HCT116 (cell line): ENCODE measurements at regions not wholly inside any gene's neighbourhood (a gene's known extent, or its start where the extent isn't known, plus 50 kb on each side); places are given as distances from the start of the nearest gene placed in this dataset.

Source experiments
- ATAC-seq: fragments of 200-7000 bp; cut with Tn5 transposase; 2 replicates; pipeline ENCODE4 v1.9.1; 2020; ENCODE audit warnings: mild to moderate bottlenecking, moderate library complexity
- BruUV-seq: library from RNA; stranded (reverse); fragments of 400-500 nt; replicated peaks from 2 replicates; lab custom pipeline; 2021; lab: Mats Ljungman, UMichigan
- CTCF ChIA-PET: fragments of 300-600 bp; sonication (Branson Sonifier 250); formaldehyde crosslinking; loops from one replicate; lab custom pipeline; 2021; ENCODE audit warnings: antibody characterized with exemption; lab: Charles Lee
- POLR2A ChIA-PET: fragments of 300-600, 350-600 bp; sonication (Branson Sonifier 250); formaldehyde crosslinking; loops from one replicate; lab custom pipeline; 2021; ENCODE audit warnings: antibody characterized with exemption; lab: Charles Lee
- RAD21 ChIA-PET, 2 experiments: fragments of 300-600 bp; sonication (Branson Sonifier 250); formaldehyde crosslinking; loops; one replicate each; lab custom pipeline; 2023; ENCODE audit warnings: low total read pairs in 2 of 2; ENCODE audit not compliant: uncharacterized antibody in 2 of 2, unreplicated experiment in 2 of 2, low non-redundant PET in 1 of 2; lab: Charles Lee
- DNase-seq: peaks from one replicate; pipeline ENCODE4 v3.0.0-alpha.2; 2010; ENCODE audit warnings: low read depth, low spot score
- H2AFZ ChIP-seq: fragments of 200-600 bp; shearing (Covaris generic), sonication (generic); 2 replicates; pipeline ENCODE4 v1.6.1; 2017; ENCODE audit warnings: low read depth, mixed run types, mixed read lengths, antibody characterized with exemption, low read length; ENCODE audit not compliant: poor library complexity, severe bottlenecking
- H3K27ac ChIP-seq: 2 replicates; pipeline ENCODE4 v1.5.1; 2012; ENCODE audit warnings: low read depth, low read length
- H3K27me3 ChIP-seq: fragments of 200-600 bp; sonication (generic); 2 replicates; pipeline ENCODE4 v1.6.1; 2016; ENCODE audit warnings: mixed run types, low read length, mixed read lengths; ENCODE audit not compliant: insufficient read depth
- H3K36me3 ChIP-seq, 2 experiments: fragments of 200-500 bp in 1 of 2; fragments of 200-600 bp in 1 of 2; sonication (Bioruptor generic) in 1 of 2; sonication (generic) in 1 of 2; 2 replicates each; pipeline versions ENCODE4 v1.5.1 to v1.6.1; 2014 to 2016; ENCODE audit warnings: low read length in 2 of 2, inconsistent platforms in 1 of 2, mixed read lengths in 1 of 2, mixed run types in 1 of 2; ENCODE audit not compliant: insufficient read depth in 2 of 2, control insufficient read depth in 1 of 2
- H3K4me1 ChIP-seq, 2 experiments: fragments of 200-600 bp in 1 of 2; sonication (generic) in 1 of 2; 2 replicates each; pipeline versions ENCODE4 v1.5.1 to v1.6.1; 2012 to 2017; ENCODE audit warnings: low read length in 2 of 2, inconsistent platforms in 1 of 2, mild to moderate bottlenecking in 1 of 2, mixed read lengths in 1 of 2, mixed run types in 1 of 2, moderate library complexity in 1 of 2; ENCODE audit not compliant: insufficient read depth in 2 of 2, control insufficient read depth in 1 of 2
- H3K4me2 ChIP-seq: fragments of 200-600 bp; sonication (generic); 2 replicates; pipeline ENCODE4 v1.6.1; 2017; ENCODE audit warnings: mixed run types, low read length, mixed read lengths
- H3K4me3 ChIP-seq, 2 experiments: fragments of 200-600 bp in 1 of 2; sonication (generic) in 1 of 2; replicated peaks in 1 of 2; 2 replicates each; pipeline ENCODE4 v1.5.1; 2011 to 2016; ENCODE audit warnings: low read length in 2 of 2, control low read depth in 1 of 2, low read depth in 1 of 2, mild to moderate bottlenecking in 1 of 2, mixed read lengths in 1 of 2, mixed run types in 1 of 2
- H3K79me2 ChIP-seq: fragments of 200-600 bp; sonication (generic); 2 replicates; pipeline ENCODE4 v1.6.1; 2017; ENCODE audit warnings: mild to moderate bottlenecking, mixed run types, low read length, moderate library complexity, mixed read lengths; ENCODE audit not compliant: insufficient read depth
- H3K9ac ChIP-seq: fragments of 200-600 bp; sonication (generic); 2 replicates; pipeline ENCODE4 v1.6.1; 2016; ENCODE audit warnings: low read length, mixed read lengths
- H3K9me2 ChIP-seq: fragments of 200-600 bp; sonication (generic), shearing (Covaris generic); 2 replicates; pipeline ENCODE4 v1.6.1; 2017; ENCODE audit warnings: mixed run types, mild to moderate bottlenecking, moderate library complexity; ENCODE audit not compliant: insufficient read depth
- H3K9me3 ChIP-seq, 2 experiments: fragments of 200-500 bp in 1 of 2; fragments of 200-600 bp in 1 of 2; sonication (Bioruptor generic) in 1 of 2; sonication (generic) in 1 of 2; 2 replicates each; pipeline ENCODE4 v1.6.1; 2014 to 2017; ENCODE audit warnings: low read length in 2 of 2, mixed read lengths in 2 of 2, inconsistent platforms in 1 of 2, low read depth in 1 of 2, mild to moderate bottlenecking in 1 of 2, mixed run types in 1 of 2, moderate library complexity in 1 of 2; ENCODE audit not compliant: control insufficient read depth in 1 of 2, insufficient read depth in 1 of 2
- H4K20me1 ChIP-seq: fragments of 200-600 bp; sonication (generic), shearing (Covaris generic); 2 replicates; pipeline ENCODE4 v1.6.1; 2017; ENCODE audit warnings: mixed run types, mild to moderate bottlenecking, moderate library complexity; ENCODE audit not compliant: insufficient read depth
- CEBPB ChIP-seq: IDR thresholded peaks from 2 replicates; pipeline ENCODE4 v1.6.1; 2012; ENCODE audit warnings: low read depth
- CTCF ChIP-seq, 3 experiments: fragments of 200-600 bp in 1 of 3; sonication (generic) in 1 of 3; IDR thresholded peaks in 2 of 3; conservative IDR thresholded peaks in 1 of 3; 2 replicates each; pipeline ENCODE4 v1.5.1; 2012 to 2017; ENCODE audit warnings: low read depth in 2 of 3, low read length in 2 of 3, antibody characterized with exemption in 1 of 3, borderline replicate concordance in 1 of 3, control low read depth in 1 of 3, mild to moderate bottlenecking in 1 of 3, mixed read lengths in 1 of 3, mixed run types in 1 of 3, moderate library complexity in 1 of 3; ENCODE audit not compliant: insufficient read depth in 1 of 3
- EZH2 ChIP-seq: fragments of 200-600 bp; sonication (generic); IDR thresholded peaks from 2 replicates; pipeline ENCODE4 v1.6.1; 2017; ENCODE audit warnings: antibody characterized with exemption, mixed run types
- EZH2phosphoT487 ChIP-seq: fragments of 200-600 bp; IDR thresholded peaks from 2 replicates; pipeline ENCODE4 v1.6.1; 2018; ENCODE audit warnings: antibody characterized with exemption, borderline replicate concordance
- FOSL1 ChIP-seq: IDR thresholded peaks from 2 replicates; pipeline ENCODE4 v1.6.1; 2012; ENCODE audit warnings: low read depth
- POLR2A ChIP-seq: IDR thresholded peaks from 2 replicates; pipeline ENCODE4 v1.7.0; 2011; ENCODE audit warnings: borderline replicate concordance; ENCODE audit not compliant: insufficient read depth, insufficient read length; ENCODE audit errors: extremely low read depth
- RAD21 ChIP-seq: IDR thresholded peaks from 2 replicates; pipeline ENCODE4 v1.6.1; 2012; ENCODE audit warnings: low read depth, mild to moderate bottlenecking
- REST ChIP-seq: IDR thresholded peaks from 2 replicates; pipeline ENCODE4 v1.6.1; 2012; ENCODE audit warnings: low read depth
- SP1 ChIP-seq: IDR thresholded peaks from 2 replicates; pipeline ENCODE4 v1.6.1; 2012; ENCODE audit warnings: low read depth
- TCF7L2 ChIP-seq: IDR thresholded peaks from 2 replicates; pipeline ENCODE4 v1.7.0; 2011; ENCODE audit warnings: borderline replicate concordance, inconsistent platforms; ENCODE audit not compliant: insufficient read depth, insufficient read length; ENCODE audit errors: extremely low read depth
- intact Hi-C: fragments of 100-400 bp; cut with micrococcal nuclease; formaldehyde crosslinking; loops from 2 replicates; pipeline ENCODE4 v1.10.0; 2022
- TF ChIP-seq, protein P1 (sequence below): IDR thresholded peaks from 2 replicates; pipeline ENCODE4 v1.6.1; 2012

DNA sequence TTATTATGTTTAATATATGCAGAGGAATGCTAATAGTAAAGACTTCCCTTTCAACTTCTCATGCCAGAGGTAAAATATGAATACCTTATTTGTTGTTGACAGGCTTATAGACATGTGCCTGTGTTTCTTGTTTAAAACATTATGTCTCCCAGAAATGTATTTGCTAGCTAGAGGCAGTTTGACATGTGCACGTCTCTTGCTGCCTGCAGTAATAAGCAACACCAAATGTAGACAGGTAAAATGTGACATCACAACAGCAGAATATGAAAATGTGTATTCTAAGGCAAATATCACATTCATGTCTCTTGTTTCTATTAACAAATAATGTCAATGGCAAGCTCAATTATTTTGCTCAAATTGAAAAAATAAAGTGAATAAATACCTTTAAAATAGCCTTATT lies 80.2 kb upstream of the NEGR1 start:
- no peaks in the 10 kb centered on the region for H3K36me3 ChIP-seq
- DNase-seq (no peak), ATAC-seq (no peak)
- RAD21 ChIA-PET: no interaction called here
- peaks cover 0 to 9% of the 10 kb centered on the region in 2 experiments; a peak in 3 of 4 replicates for H3K9me3 ChIP-seq
- CTCF ChIA-PET: no interaction called here
- H3K79me2 ChIP-seq: no peaks in the 10 kb centered on the region
- no peak overlapping the region for H3K4me2 ChIP-seq
- H3K27me3 ChIP-seq: no peaks in the 10 kb centered on the region
- intact Hi-C loops: no loop called here
- no peak overlapping the region for H2AFZ ChIP-seq
- no peak overlapping the region for H3K9ac ChIP-seq
- H3K27ac ChIP-seq: no peak overlapping the region
- no TSS peak for BruUV-seq
- POLR2A ChIA-PET: no interaction called here
- no peaks in the 10 kb centered on the region for H4K20me1 ChIP-seq
- TF ChIP-seq EZH2phosphoT487: no peak
- TF ChIP-seq TCF7L2: no peak
- TF ChIP-seq RAD21: no peak
- TF ChIP-seq CEBPB: no peak
- TF ChIP-seq EZH2: no peak
- TF ChIP-seq POLR2A: no peak
- TF ChIP-seq SP1: no peak
- TF ChIP-seq, protein P1, sequence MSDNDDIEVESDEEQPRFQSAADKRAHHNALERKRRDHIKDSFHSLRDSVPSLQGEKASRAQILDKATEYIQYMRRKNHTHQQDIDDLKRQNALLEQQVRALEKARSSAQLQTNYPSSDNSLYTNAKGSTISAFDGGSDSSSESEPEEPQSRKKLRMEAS: no peak
- no peak for TF ChIP-seq REST
- no peak for TF ChIP-seq CTCF (IDR thresholded peaks at IDR 0.05 in 2 of 3, conservative IDR thresholded peaks at IDR 0.05 in 1 of 3; ENCODE audit: borderline replicate concordance in 1 of 3, insufficient read depth in 1 of 3, low read depth in 2 of 3, low read length in 2 of 3)
- TF ChIP-seq FOSL1: no peak
- H3K4me3 ChIP-seq: no peak overlapping the region
- H3K9me2 ChIP-seq: no peaks in the 10 kb centered on the region
- no peaks in the 10 kb centered on the region for H3K4me1 ChIP-seq
